GM23248 (cell line): ENCODE measurements at regions not wholly inside any gene's neighbourhood (a gene's known extent, or its start where the extent isn't known, plus 50 kb on each side); places are given as distances from the start of the nearest gene placed in this dataset.

Source experiments
- DNase-seq: peaks from one replicate; pipeline ENCODE4 v3.0.0-alpha.2; 2015
- H2AFZ ChIP-seq: fragments of 200-600 bp; sonication (generic); 2 replicates; pipeline ENCODE4 v1.6.1; 2016; ENCODE audit warnings: antibody characterized with exemption
- H3F3A ChIP-seq: fragments of 200-600 bp; sonication (generic); 2 replicates; pipeline ENCODE4 v1.6.1; 2016; ENCODE audit warnings: mild to moderate bottlenecking, antibody characterized with exemption, mixed run types; ENCODE audit not compliant: insufficient read depth
- H3K27ac ChIP-seq: fragments of 200-600 bp; sonication (generic); 2 replicates; pipeline ENCODE4 v1.5.1; 2016; ENCODE audit warnings: mild to moderate bottlenecking
- H3K27me3 ChIP-seq: fragments of 200-600 bp; sonication (generic); replicated peaks from 2 replicates; pipeline ENCODE4 v1.6.1; 2016; ENCODE audit warnings: mild to moderate bottlenecking; ENCODE audit not compliant: insufficient read depth
- H3K36me3 ChIP-seq: fragments of 200-600 bp; sonication (generic); 2 replicates; pipeline ENCODE4 v1.6.1; 2016; ENCODE audit warnings: low read depth, mild to moderate bottlenecking
- H3K4me1 ChIP-seq: fragments of 200-600 bp; sonication (generic); 2 replicates; pipeline ENCODE4 v1.6.1; 2016; ENCODE audit warnings: mild to moderate bottlenecking; ENCODE audit not compliant: insufficient read depth
- H3K4me2 ChIP-seq: fragments of 200-600 bp; sonication (generic); one replicate; pipeline ENCODE4 v1.6.1; 2016; ENCODE audit warnings: mild to moderate bottlenecking; ENCODE audit not compliant: unreplicated experiment
- H3K4me3 ChIP-seq: fragments of 200-600 bp; sonication (generic); 2 replicates; pipeline ENCODE4 v1.5.1; 2016; ENCODE audit warnings: mild to moderate bottlenecking
- H3K79me2 ChIP-seq: fragments of 200-600 bp; sonication (generic); 2 replicates; pipeline ENCODE4 v1.6.1; 2016; ENCODE audit warnings: mild to moderate bottlenecking; ENCODE audit not compliant: insufficient read depth
- H3K9ac ChIP-seq: fragments of 200-600 bp; sonication (generic); 2 replicates; pipeline ENCODE4 v1.6.1; 2016; ENCODE audit warnings: mild to moderate bottlenecking
- H3K9me2 ChIP-seq: fragments of 200-600 bp; sonication (generic); 2 replicates; pipeline ENCODE4 v1.6.1; 2016; ENCODE audit warnings: mixed run types, mild to moderate bottlenecking, moderate library complexity; ENCODE audit not compliant: insufficient read depth
- H3K9me3 ChIP-seq: fragments of 200-600 bp; sonication (generic); one replicate; pipeline ENCODE4 v1.6.1; 2017; ENCODE audit warnings: low read depth
- H4K20me1 ChIP-seq: fragments of 200-600 bp; sonication (generic); 2 replicates; pipeline ENCODE4 v1.6.0; 2016; ENCODE audit not compliant: insufficient read depth
- EZH2 ChIP-seq: fragments of 200-600 bp; sonication (generic); IDR thresholded peaks from 2 replicates; pipeline ENCODE4 v1.6.1; 2018; ENCODE audit warnings: antibody characterized with exemption, mild to moderate bottlenecking; ENCODE audit not compliant: insufficient read depth, poor library complexity, severe bottlenecking
- EZH2phosphoT487 ChIP-seq: fragments of 200-600 bp; sonication (generic); IDR thresholded peaks from 2 replicates; pipeline ENCODE4 v1.6.1; 2018; ENCODE audit warnings: antibody characterized with exemption, moderate library complexity, mild to moderate bottlenecking, low read depth; ENCODE audit not compliant: insufficient read depth
- WGBS, 2 experiments: methylation state at CpG; one replicate each; pipeline ENCODE4 v1.1.6; 2015 to 2017; ENCODE audit warnings: low lambda C conversion rate in 2 of 2, low coverage in 1 of 2; ENCODE audit errors: missing lambda C conversion rate in 2 of 2; 5-methylcytosine and 5-hydroxymethylcytosine counted together
- in situ Hi-C: fragments of 300-500 bp; cut with MboI; formaldehyde crosslinking; loops from 2 replicates; pipeline ENCODE4 v1.15.0; 2020

- WGBS, 2 experiments: 8 to 12% methylated on average over 5 of the region's 5 CpGs
- H3F3A ChIP-seq: no peaks in the 10 kb centered on the region
- no peaks in the 10 kb centered on the region for H3K27me3 ChIP-seq
- no peak overlapping the region for H3K4me3 ChIP-seq
- no peaks in the 10 kb centered on the region for H3K79me2 ChIP-seq
- no peaks in the 10 kb centered on the region for H3K9me2 ChIP-seq
- H3K36me3 ChIP-seq: no peaks in the 10 kb centered on the region
- no peak overlapping the region for H3K27ac ChIP-seq
- TF ChIP-seq EZH2phosphoT487 (no peak), EZH2 (no peak)
- no peak overlapping the region for H2AFZ ChIP-seq
- no peaks in the 10 kb centered on the region for H4K20me1 ChIP-seq
- in situ Hi-C loops: no loop called here
- no peak overlapping the region for H3K4me2 ChIP-seq
- H3K9ac ChIP-seq: no peak overlapping the region
- no peaks in the 10 kb centered on the region for H3K4me1 ChIP-seq
- DNase-seq: no peak
- peaks cover 4% of the 10 kb centered on the region for H3K9me3 ChIP-seq
Measured at GRCh38 chr10:56028298-56029132, 332.5 kb downstream of the ZWINT start.

- in situ Hi-C loops: no loop called here
- no peak overlapping the region for H3K9ac ChIP-seq
Measured at GRCh38 chr10:56012101-56012500, 349.0 kb downstream of the ZWINT start.

GRCh38 chr10:56003555-56003954 lies 357.5 kb downstream of the ZWINT start:
- Histone ChIP-seq H3K9ac (no peak overlapping the region), H2AFZ (no peak overlapping the region), H3F3A (no peaks in the 10 kb centered on the region), H4K20me1 (no peaks in the 10 kb centered on the region), H3K9me2 (no peaks in the 10 kb centered on the region), H3K4me1 (no peaks in the 10 kb centered on the region), H3K4me3 (no peak overlapping the region), H3K36me3 (no peaks in the 10 kb centered on the region), H3K4me2 (no peak overlapping the region), H3K9me3 (peaks cover 8% of the 10 kb centered on the region), H3K27ac (no peak overlapping the region), H3K79me2 (no peaks in the 10 kb centered on the region), H3K27me3 (no peaks in the 10 kb centered on the region)
- TF ChIP-seq EZH2: no peak
- TF ChIP-seq EZH2phosphoT487: no peak
- 31 to 34% methylated on average over 2 of the region's 2 CpGs for WGBS, 2 experiments
- no peak for DNase-seq
- in situ Hi-C loops: no loop called here

More at GRCh38 chr10:56012101-56012500, 349.0 kb downstream of the ZWINT start:
- DNase-seq: no peak
- H3K9me2 ChIP-seq: no peaks in the 10 kb centered on the region
- no peaks in the 10 kb centered on the region for H3K27me3 ChIP-seq
- H3K27ac ChIP-seq: no peak overlapping the region
- H3K4me2 ChIP-seq: no peak overlapping the region
- no peaks in the 10 kb centered on the region for H3K4me1 ChIP-seq
- no peaks in the 10 kb centered on the region for H3K9me3 ChIP-seq
- no peak for TF ChIP-seq EZH2
- no peak for TF ChIP-seq EZH2phosphoT487
- H4K20me1 ChIP-seq: no peaks in the 10 kb centered on the region
- H3K79me2 ChIP-seq: no peaks in the 10 kb centered on the region
- H3F3A ChIP-seq: no peaks in the 10 kb centered on the region
- no peaks in the 10 kb centered on the region for H3K36me3 ChIP-seq
- H3K4me3 ChIP-seq: no peak overlapping the region
- H2AFZ ChIP-seq: no peak overlapping the region

GRCh38 chr10:55989188-55989587 lies 371.9 kb downstream of the ZWINT start:
- Histone ChIP-seq H3K9me3 (no peaks in the 10 kb centered on the region), H3K36me3 (no peaks in the 10 kb centered on the region), H3K79me2 (no peaks in the 10 kb centered on the region), H2AFZ (no peak overlapping the region), H3K4me2 (no peak overlapping the region), H3K4me3 (no peak overlapping the region), H3K27me3 (no peaks in the 10 kb centered on the region), H3K27ac (no peak overlapping the region), H4K20me1 (no peaks in the 10 kb centered on the region), H3K9me2 (no peaks in the 10 kb centered on the region), H3F3A (no peaks in the 10 kb centered on the region), H3K9ac (no peak overlapping the region), H3K4me1 (no peaks in the 10 kb centered on the region)
- in situ Hi-C loops: no loop called here
- TF ChIP-seq EZH2 (no peak), EZH2phosphoT487 (no peak)
- no peak for DNase-seq
- 37 to 42% methylated on average over 3 of the region's 3 CpGs for WGBS, 2 experiments
